ENCODE measurements at regions not wholly inside any gene's neighbourhood (a gene's known extent, or its start where the extent isn't known, plus 50 kb on each side); places are given as distances from the start of the nearest gene placed in this dataset.
A peak's percentile ranks its signal among the peaks of the same experiment; 100 is the strongest.

- TF ChIP-seq CTCF (IDR thresholded peaks at IDR 0.05): no peak
- Mint-ChIP-seq H3K27ac (no peak overlapping the region), H3K9me3 (no peaks in the 10 kb centered on the region), H3K36me3 (no peaks in the 10 kb centered on the region), H3K27me3 (ENCODE audit: low read depth in 2 of 2) (peaks cover 6 to 13% of the 10 kb centered on the region in 2 donors), H3K4me1 (no peaks in the 10 kb centered on the region), H3K4me3 (no peak overlapping the region)
- Histone ChIP-seq H3K27me3 (ENCODE audit: control insufficient read depth, insufficient read depth, low read length) (peaks cover 4% of the 10 kb centered on the region), H3K4me1 (ENCODE audit: control insufficient read depth, insufficient read depth, low read length) (no peaks in the 10 kb centered on the region), H3K27ac (ENCODE audit: low read length) (no peak overlapping the region), H3K4me3 (ENCODE audit: low read length) (no peak overlapping the region), H3K36me3 (ENCODE audit: control insufficient read depth, insufficient read depth, low read length) (no peaks in the 10 kb centered on the region), H3K9me3 (ENCODE audit: control insufficient read depth, insufficient read depth, low read length) (no peaks in the 10 kb centered on the region)
- intact Hi-C loops (cut with micrococcal nuclease): no loop called here
- no peak for DNase-seq
- ATAC-seq: no peak
- WGBS (ENCODE audit: insufficient coverage): 63% methylated on average over 1 of the region's 1 CpG
Measured at GRCh38 chr12:105468464-105468863, 138.0 kb downstream of the C12orf75 start.

GRCh38 chr12:105469211-105469610 is 138.7 kb downstream of the C12orf75 start:
- intact Hi-C loops (cut with micrococcal nuclease): no loop called here
- Histone ChIP-seq H3K9me3 (ENCODE audit: control insufficient read depth, insufficient read depth, low read length) (no peaks in the 10 kb centered on the region), H3K4me1 (ENCODE audit: control insufficient read depth, insufficient read depth, low read length) (no peaks in the 10 kb centered on the region), H3K27me3 (ENCODE audit: control insufficient read depth, insufficient read depth, low read length) (peaks cover 4% of the 10 kb centered on the region), H3K4me3 (ENCODE audit: low read length) (no peak overlapping the region), H3K27ac (ENCODE audit: low read length) (no peak overlapping the region), H3K36me3 (ENCODE audit: control insufficient read depth, insufficient read depth, low read length) (no peaks in the 10 kb centered on the region)
- DNase-seq: no peak
- Mint-ChIP-seq H3K36me3 (no peaks in the 10 kb centered on the region), H3K4me3 (no peak overlapping the region), H3K27me3 (ENCODE audit: low read depth in 2 of 2) (peaks cover 9% of the 10 kb centered on the region in 2 donors), H3K27ac (no peak overlapping the region), H3K4me1 (no peaks in the 10 kb centered on the region), H3K9me3 (no peaks in the 10 kb centered on the region)
- no peak for TF ChIP-seq CTCF (IDR thresholded peaks at IDR 0.05)
- WGBS (ENCODE audit: insufficient coverage): 83% methylated on average over 5 of the region's 5 CpGs
- ATAC-seq: no peak

GRCh38 chr12:105469701-105470100 is 139.2 kb downstream of the C12orf75 start:
- H3K9me3 ChIP-seq (ENCODE audit: control insufficient read depth, insufficient read depth, low read length): no peaks in the 10 kb centered on the region
- no peak for TF ChIP-seq CTCF (IDR thresholded peaks at IDR 0.05)
- ATAC-seq: no peak
- H3K27me3 Mint-ChIP-seq (ENCODE audit: low read depth in 2 of 2): peaks cover 7 to 10% of the 10 kb centered on the region in 2 donors
- no peaks in the 10 kb centered on the region for H3K4me1 ChIP-seq (ENCODE audit: control insufficient read depth, insufficient read depth, low read length)
- H3K9me3 Mint-ChIP-seq: no peaks in the 10 kb centered on the region
- no peaks in the 10 kb centered on the region for H3K4me1 Mint-ChIP-seq
- DNase-seq: no peak
- 71% methylated on average over 5 of the region's 5 CpGs for WGBS (ENCODE audit: insufficient coverage)
- no peaks in the 10 kb centered on the region for H3K36me3 Mint-ChIP-seq
- H3K4me3 Mint-ChIP-seq: no peak overlapping the region
- H3K27me3 ChIP-seq (ENCODE audit: control insufficient read depth, insufficient read depth, low read length): peaks cover 4% of the 10 kb centered on the region
- intact Hi-C loops (cut with micrococcal nuclease): no loop called here
- H3K27ac Mint-ChIP-seq: no peak overlapping the region
- no peak overlapping the region for H3K4me3 ChIP-seq (ENCODE audit: low read length)
- no peak overlapping the region for H3K27ac ChIP-seq (ENCODE audit: low read length)
- H3K36me3 ChIP-seq (ENCODE audit: control insufficient read depth, insufficient read depth, low read length): no peaks in the 10 kb centered on the region

GRCh38 chr12:105470102-105470501 is 139.6 kb downstream of the C12orf75 start:
- 90% methylated on average over 2 of the region's 2 CpGs for WGBS (ENCODE audit: insufficient coverage)

More at GRCh38 chr12:105470102-105470501, 139.6 kb downstream of the C12orf75 start:
- peaks cover 7 to 10% of the 10 kb centered on the region in 2 donors for H3K27me3 Mint-ChIP-seq (ENCODE audit: low read depth in 2 of 2)
- TF ChIP-seq CTCF (IDR thresholded peaks at IDR 0.05): no peak
- peak in 1 of 3 donors; percentile 27 for ATAC-seq
- H3K4me3 Mint-ChIP-seq: no peak overlapping the region
- no peak overlapping the region for H3K27ac ChIP-seq (ENCODE audit: low read length)
- peaks cover 4% of the 10 kb centered on the region for H3K27me3 ChIP-seq (ENCODE audit: control insufficient read depth, insufficient read depth, low read length)
- H3K27ac Mint-ChIP-seq: no peak overlapping the region
- intact Hi-C loops (cut with micrococcal nuclease): no loop called here
- no peak for DNase-seq
- no peaks in the 10 kb centered on the region for H3K9me3 ChIP-seq (ENCODE audit: control insufficient read depth, insufficient read depth, low read length)
- no peaks in the 10 kb centered on the region for H3K36me3 ChIP-seq (ENCODE audit: control insufficient read depth, insufficient read depth, low read length)
- H3K4me3 ChIP-seq (ENCODE audit: low read length): no peak overlapping the region
- no peaks in the 10 kb centered on the region for H3K9me3 Mint-ChIP-seq
- H3K4me1 ChIP-seq (ENCODE audit: control insufficient read depth, insufficient read depth, low read length): no peaks in the 10 kb centered on the region
- H3K4me1 Mint-ChIP-seq: no peaks in the 10 kb centered on the region
- H3K36me3 Mint-ChIP-seq: no peaks in the 10 kb centered on the region

Measured in natural killer cell (primary cell).